ENCODE measurements at regions not wholly inside any gene's neighbourhood (a gene's known extent, or its start where the extent isn't known, plus 50 kb on each side); places are given as distances from the start of the nearest gene placed in this dataset.

- Histone ChIP-seq H3K4me2 (ENCODE audit: insufficient read depth, low read length) (no peak overlapping the region), H3K79me2 (ENCODE audit: control insufficient read depth, insufficient read depth, low read length) (no peaks in the 10 kb centered on the region), H3K27me3 (ENCODE audit: control insufficient read depth in 2 of 2, insufficient read depth in 2 of 2, low read length in 2 of 2) (no peaks in the 10 kb centered on the region), H3K9ac (replicated peaks; ENCODE audit: extremely low read depth, insufficient read depth, low read length) (no peak overlapping the region), H2AFZ (ENCODE audit: low read depth, low read length) (no peak overlapping the region), H3K4me3 (replicated peaks in 1 of 3; ENCODE audit: insufficient read depth in 1 of 3, low read depth in 1 of 3, low read length in 3 of 3) (no peak overlapping the region), H3K9me3 (replicated peaks; ENCODE audit: control insufficient read depth, insufficient read depth, low read length) (no peaks in the 10 kb centered on the region), H3K4me1 (ENCODE audit: control insufficient read depth, extremely low read depth, insufficient read depth, low read length) (no peaks in the 10 kb centered on the region), H4K20me1 (replicated peaks; ENCODE audit: control insufficient read depth, extremely low read depth, insufficient read depth, low read length) (no peaks in the 10 kb centered on the region), H3K9me1 (replicated peaks; ENCODE audit: control insufficient read depth, extremely low read depth, insufficient read depth, low read length) (no peaks in the 10 kb centered on the region), H3K36me3 (ENCODE audit: control insufficient read depth in 2 of 2, extremely low read depth in 1 of 2, insufficient read depth in 2 of 2, low read length in 2 of 2) (no peaks in the 10 kb centered on the region), H3K27ac (ENCODE audit: insufficient read depth, low read depth, low read length) (no peak overlapping the region)
- intact Hi-C loops (cut with micrococcal nuclease) (no loop called here), dilution Hi-C loops (cut with MboI; ENCODE audit: extremely low pct_ligation_motif_present, low sequenced_read_pairs) (no loop called here)
- POLR2A ChIA-PET, result no interaction called here
- no peak for TF ChIP-seq JUN (IDR thresholded peaks at IDR 0.05; ENCODE audit: borderline replicate concordance, insufficient read depth, insufficient read length, low read depth)
- no peak for TF ChIP-seq CTCF (IDR thresholded peaks at IDR 0.05; ENCODE audit: extremely low read depth in 1 of 2, insufficient read depth in 1 of 2, low read depth in 1 of 2, low read length in 2 of 2)
- TF ChIP-seq POLR2AphosphoS5 (IDR thresholded peaks at IDR 0.05; ENCODE audit: insufficient read depth, low read depth, low read length), result no peak
- no peak for TF ChIP-seq GATA2 (IDR thresholded peaks at IDR 0.05; ENCODE audit: insufficient read depth, insufficient read length, low read depth, low read length)
- TF ChIP-seq FOS (IDR thresholded peaks at IDR 0.05; ENCODE audit: borderline replicate concordance, insufficient read depth, low read length), result no peak
- FAIRE-seq (no peak), DNase-seq (ENCODE audit: low read depth, low spot score) (no peak)
- no TSS peak for BruUV-seq (replicated peaks)
- CTCF ChIA-PET, result no interaction called here
Observed at GRCh38 chr5:110018509-110018908, 328.8 kb downstream of the MAN2A1 start.

- H3K4me1 ChIP-seq (ENCODE audit: control insufficient read depth, extremely low read depth, insufficient read depth, low read length), result no peaks in the 10 kb centered on the region
- H3K36me3 ChIP-seq (ENCODE audit: control insufficient read depth in 2 of 2, extremely low read depth in 1 of 2, insufficient read depth in 2 of 2, low read length in 2 of 2), result no peaks in the 10 kb centered on the region
- no peak for TF ChIP-seq FOS (IDR thresholded peaks at IDR 0.05; ENCODE audit: borderline replicate concordance, insufficient read depth, low read length)
- no peak for TF ChIP-seq JUN (IDR thresholded peaks at IDR 0.05; ENCODE audit: borderline replicate concordance, insufficient read depth, insufficient read length, low read depth)
- TF ChIP-seq MAX (IDR thresholded peaks at IDR 0.05; ENCODE audit: insufficient read depth, insufficient read length), result no peak
- TF ChIP-seq POLR2A (IDR thresholded peaks at IDR 0.05; ENCODE audit: low read depth, low read length), result no peak
- no peak for TF ChIP-seq EZH2 (IDR thresholded peaks at IDR 0.05; ENCODE audit: borderline replicate concordance, low read depth, low read length, severe bottlenecking)
- no peak for TF ChIP-seq GATA2 (IDR thresholded peaks at IDR 0.05; ENCODE audit: insufficient read depth, insufficient read length, low read depth, low read length)
- no peak for TF ChIP-seq CTCF (IDR thresholded peaks at IDR 0.05; ENCODE audit: extremely low read depth in 1 of 2, insufficient read depth in 1 of 2, low read depth in 1 of 2, low read length in 2 of 2)
- no peak for TF ChIP-seq MYC (IDR thresholded peaks at IDR 0.05; ENCODE audit: low read depth, low read length)
- TF ChIP-seq POLR2AphosphoS5 (IDR thresholded peaks at IDR 0.05; ENCODE audit: insufficient read depth, low read depth, low read length), result no peak
- no peaks in the 10 kb centered on the region for H3K9me3 ChIP-seq (replicated peaks; ENCODE audit: control insufficient read depth, insufficient read depth, low read length)
- no peaks in the 10 kb centered on the region for H3K27me3 ChIP-seq (ENCODE audit: control insufficient read depth in 2 of 2, insufficient read depth in 2 of 2, low read length in 2 of 2)
- dilution Hi-C loops (cut with MboI; ENCODE audit: extremely low pct_ligation_motif_present, low sequenced_read_pairs) (no loop called here), intact Hi-C loops (cut with micrococcal nuclease) (no loop called here)
- no peak for DNase-seq (ENCODE audit: low read depth, low spot score)
- no peaks in the 10 kb centered on the region for H4K20me1 ChIP-seq (replicated peaks; ENCODE audit: control insufficient read depth, extremely low read depth, insufficient read depth, low read length)
- CTCF ChIA-PET, result no interaction called here
- H3K9ac ChIP-seq (replicated peaks; ENCODE audit: extremely low read depth, insufficient read depth, low read length), result no peak overlapping the region
- POLR2A ChIA-PET, result no interaction called here
- H3K27ac ChIP-seq (ENCODE audit: insufficient read depth, low read depth, low read length), result no peak overlapping the region
- H3K9me1 ChIP-seq (replicated peaks; ENCODE audit: control insufficient read depth, extremely low read depth, insufficient read depth, low read length), result no peaks in the 10 kb centered on the region
- no peak for FAIRE-seq
- no peak overlapping the region for H2AFZ ChIP-seq (ENCODE audit: low read depth, low read length)
- BruUV-seq (replicated peaks), result no TSS peak
- H3K4me2 ChIP-seq (ENCODE audit: insufficient read depth, low read length), result no peak overlapping the region
- H3K4me3 ChIP-seq (replicated peaks in 1 of 3; ENCODE audit: insufficient read depth in 1 of 3, low read depth in 1 of 3, low read length in 3 of 3), result no peak overlapping the region
- H3K79me2 ChIP-seq (ENCODE audit: control insufficient read depth, insufficient read depth, low read length), result no peaks in the 10 kb centered on the region
Observed at GRCh38 chr5:110019119-110019518, 329.4 kb downstream of the MAN2A1 start.

Measured in endothelial cell of umbilical vein (primary cell).